ENCODE measurements at regions not wholly inside any gene's neighbourhood (a gene's known extent, or its start where the extent isn't known, plus 50 kb on each side); places are given as distances from the start of the nearest gene placed in this dataset.

DNA sequence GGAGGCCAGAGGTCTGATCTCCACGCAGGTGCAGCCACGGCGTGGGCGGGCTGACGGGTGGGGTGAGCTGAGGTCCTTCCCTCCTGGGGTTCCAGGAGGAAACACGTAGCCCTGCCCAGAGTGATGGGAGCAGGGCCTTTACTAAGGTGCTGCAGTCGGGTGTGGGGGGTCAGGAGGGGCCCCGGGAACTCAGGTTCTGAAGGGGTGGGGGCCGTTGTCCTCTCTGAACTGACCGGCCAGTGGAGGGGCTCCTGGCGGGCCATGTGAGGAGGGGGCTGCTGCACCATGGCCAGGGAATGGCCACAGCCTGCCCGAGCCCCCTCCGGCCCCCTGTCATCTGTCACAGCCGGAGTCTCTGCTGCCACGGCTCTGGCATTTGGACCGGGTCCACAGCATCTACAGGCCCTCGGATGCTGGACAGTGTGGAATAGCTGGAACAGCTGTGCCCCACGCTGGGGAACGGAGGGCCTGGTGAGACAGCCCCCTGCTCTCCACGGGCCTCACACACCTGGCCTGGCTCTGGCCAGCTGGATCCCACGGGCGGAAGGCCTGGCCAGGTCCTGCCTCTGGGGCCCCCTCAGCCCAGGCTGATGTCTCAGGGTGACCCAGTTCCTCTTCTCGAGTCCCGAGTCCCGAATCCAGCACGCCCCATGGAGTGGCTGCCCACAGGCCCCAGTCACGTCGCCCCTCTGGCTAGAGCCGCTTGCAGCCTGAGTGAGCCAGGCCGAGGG is 145.6 kb upstream of the GPC1 start:
- intact Hi-C loops (cut with DNase I), result loop anchor here in 1 of 2 donors (5.0 kb wide), 1 partner anchor 653 kb away; no protein-coding TSS in a partner anchor
- no peak for DNase-seq (ENCODE audit: low spot score)

DNA sequence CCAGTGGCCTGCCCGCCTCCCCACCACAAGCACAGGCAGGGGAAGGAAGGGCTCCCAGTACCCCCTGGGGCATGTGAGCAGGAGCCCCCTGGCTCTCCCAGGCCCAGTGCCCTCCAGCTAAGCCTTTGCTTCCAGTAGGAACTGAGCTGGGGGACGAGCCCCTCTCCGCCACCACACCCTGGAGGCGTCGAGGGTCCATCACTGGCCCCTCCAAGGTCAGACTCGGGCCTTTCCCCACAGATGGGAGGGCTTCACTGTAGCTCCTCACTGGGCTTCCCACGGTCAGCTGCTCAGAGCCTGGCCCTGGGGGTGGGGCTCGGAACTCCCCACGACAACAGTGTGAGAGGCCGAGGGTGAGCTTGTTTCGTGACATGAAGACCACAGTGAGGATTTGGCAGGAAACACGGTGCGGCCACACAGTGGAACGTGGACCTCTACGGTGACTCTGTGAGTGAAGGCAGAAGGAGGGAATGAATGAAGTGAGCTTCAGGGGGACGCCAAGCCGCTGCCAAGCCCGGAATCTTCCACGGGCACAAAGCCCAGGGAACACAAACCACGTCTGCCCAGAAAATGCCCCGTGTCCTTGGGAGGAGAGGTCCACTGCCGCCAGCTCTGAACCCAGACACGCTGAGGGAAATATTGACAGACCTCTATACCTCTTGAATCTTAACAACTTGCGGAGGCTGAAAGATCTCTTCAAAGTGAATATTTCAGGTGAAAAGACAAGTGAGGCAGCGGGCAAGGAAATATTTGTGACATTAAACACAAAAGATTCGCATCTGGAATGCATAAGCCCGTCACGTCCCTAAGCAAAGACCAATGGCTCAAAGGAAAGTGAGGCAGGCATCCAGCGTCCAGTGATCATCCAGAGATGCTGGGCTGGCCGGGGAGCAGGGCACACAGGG is 144.8 kb upstream of the GPC1 start:
- intact Hi-C loops (cut with DNase I), result no loop called here
- no peak for DNase-seq (ENCODE audit: low spot score)

DNA sequence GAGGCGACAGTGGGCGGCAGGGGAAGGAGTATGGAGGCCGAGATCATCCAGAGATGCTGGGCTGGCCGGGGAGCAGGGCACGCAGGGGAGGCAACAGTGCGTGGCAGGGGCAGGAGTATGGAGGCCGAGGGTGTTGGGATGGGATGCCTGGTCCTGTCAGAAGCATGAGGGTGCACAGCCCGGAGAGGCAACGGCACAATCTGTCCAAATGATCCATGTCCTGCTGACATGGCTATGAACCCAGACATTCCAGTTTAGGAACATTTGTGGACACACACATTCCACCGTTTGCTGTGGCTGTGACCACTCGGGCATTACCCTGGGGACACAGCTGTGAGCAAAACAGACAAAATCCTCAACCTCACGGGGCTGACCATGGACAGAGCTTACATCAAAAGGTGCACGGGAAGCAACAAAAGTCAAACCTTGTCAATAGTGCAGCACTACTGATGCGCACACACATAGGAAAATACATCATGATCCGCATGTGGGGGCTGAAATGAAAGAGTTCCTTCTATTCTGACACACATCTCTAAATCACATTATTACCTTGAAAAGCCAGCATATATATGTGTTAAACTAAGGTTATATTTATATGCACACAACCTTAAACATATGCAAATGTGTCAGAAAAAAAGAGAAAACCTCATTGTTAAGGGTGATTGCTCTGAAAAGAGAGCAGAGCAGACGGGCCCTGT is 144.0 kb upstream of the GPC1 start:
- intact Hi-C loops (cut with DNase I), result no loop called here
- DNase-seq (ENCODE audit: low spot score), result no peak

DNA sequence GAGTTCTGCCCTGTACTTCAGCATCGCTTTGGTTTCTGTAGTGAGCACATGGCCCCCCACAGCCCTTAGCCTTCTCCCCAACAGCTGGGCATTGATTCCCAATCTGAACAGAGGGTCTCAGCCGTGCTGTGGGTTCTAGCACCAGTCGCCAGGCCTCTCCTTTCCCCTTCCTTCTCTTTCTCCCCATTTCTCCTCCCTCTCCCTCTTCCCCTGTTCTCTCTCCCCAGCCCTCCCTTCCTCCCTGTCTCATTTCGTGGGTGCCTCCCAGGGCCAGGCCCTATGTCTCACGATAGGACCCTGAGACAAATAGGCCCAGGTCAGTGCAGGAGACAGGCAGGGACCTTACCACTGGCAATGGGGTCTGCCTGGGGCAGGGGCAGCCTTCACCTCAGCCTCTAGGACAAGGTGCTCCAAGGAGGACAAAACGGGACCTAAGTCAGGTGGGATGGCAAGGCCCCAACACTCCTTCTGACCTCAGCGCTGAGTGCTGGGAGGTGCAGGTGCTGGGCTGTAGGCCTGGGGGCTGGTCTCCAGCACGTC is 143.4 kb upstream of the GPC1 start:
- intact Hi-C loops (cut with DNase I), result no loop called here
- no peak for DNase-seq (ENCODE audit: low spot score)

DNA sequence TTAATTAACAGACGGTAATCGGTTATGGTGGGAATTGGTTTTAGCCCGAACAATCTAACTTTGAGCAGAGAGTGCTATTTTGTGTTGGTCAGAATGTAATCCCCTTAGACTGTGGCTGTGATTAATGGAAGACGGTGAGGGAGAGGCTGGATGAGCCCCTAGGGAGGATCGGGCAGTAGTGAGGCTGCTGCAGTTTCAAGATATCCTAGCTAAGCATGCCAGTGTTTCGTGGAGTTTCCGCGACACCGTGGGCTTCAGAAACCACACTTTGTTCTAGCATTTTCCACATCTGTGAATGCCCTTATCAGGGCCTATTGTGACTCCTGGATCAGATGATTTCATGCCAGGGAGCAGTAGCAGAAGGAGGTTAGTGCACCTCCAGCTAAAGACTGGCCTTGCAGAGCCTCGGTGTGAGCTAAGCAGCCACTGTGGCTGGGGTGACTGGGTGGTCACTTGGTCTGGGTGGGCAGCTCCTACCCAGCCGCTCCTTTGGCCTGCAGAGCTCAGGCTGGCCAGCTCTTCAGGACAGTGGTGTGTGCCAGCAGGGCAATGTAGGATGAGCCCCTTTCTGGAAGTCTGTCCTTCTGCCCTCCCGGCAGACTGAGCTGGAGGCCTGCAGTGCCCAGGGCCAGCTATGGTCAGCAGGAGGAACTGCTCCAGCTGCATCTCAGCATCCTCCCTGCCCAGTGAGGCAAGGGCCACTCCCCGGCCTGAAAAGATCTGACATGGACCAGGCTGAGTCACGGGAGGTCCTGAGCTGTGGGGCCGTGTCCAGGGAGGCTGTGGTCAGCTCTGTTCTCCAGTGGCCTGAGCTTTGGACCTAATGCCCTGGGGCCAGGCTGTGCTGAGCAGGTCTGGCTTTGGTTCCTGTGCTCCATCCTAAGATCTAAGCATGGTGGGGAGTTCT is 142.6 kb upstream of the GPC1 start:
- DNase-seq (ENCODE audit: low spot score), result no peak
- intact Hi-C loops (cut with DNase I), result no loop called here

DNA sequence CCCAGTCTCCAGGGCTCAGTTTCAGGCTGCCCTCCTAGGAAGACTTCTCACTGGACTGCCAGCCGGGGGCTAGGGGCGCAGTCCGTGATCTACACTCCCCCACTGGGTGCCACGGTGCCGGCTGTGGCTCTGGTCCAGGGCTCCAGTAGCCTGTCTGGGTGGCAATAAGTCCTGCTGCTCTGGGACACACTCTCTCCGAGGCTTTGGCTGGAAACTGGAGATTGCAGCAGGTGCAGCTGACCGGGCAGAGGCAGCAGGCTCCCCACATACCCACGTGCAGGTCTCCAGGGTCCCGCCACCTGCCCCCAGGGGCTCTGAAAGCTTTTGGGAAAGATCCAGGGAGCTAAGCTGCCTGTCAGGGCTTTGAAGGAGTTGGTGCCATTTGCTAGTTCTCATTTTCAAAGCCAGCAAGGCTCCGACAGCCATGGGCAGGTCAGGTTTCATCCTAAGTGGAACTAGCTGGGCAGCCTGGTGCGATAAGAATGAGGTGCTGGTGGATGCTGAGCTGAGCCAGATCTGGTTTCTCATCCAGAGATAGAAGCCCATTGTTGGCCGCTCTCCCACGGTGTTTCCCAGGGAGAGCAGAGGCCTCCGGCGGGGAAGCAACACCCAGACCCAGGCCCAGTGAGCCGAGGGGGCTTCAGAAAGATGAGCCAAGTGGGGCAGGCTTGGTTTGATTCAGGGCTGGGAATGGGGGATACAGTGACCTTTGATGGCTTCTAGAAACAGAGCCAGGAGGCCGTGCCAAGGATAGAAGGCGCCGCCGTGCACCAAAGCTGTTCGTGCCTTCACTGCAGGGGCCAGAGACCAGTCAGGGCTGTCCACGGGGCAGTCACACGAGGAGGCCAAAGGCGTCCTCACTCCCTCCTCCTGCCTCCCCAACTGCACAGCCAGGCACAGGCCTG is 141.7 kb upstream of the GPC1 start:
- intact Hi-C loops (cut with DNase I), result no loop called here
- DNase-seq (ENCODE audit: low spot score), result no peak

DNA sequence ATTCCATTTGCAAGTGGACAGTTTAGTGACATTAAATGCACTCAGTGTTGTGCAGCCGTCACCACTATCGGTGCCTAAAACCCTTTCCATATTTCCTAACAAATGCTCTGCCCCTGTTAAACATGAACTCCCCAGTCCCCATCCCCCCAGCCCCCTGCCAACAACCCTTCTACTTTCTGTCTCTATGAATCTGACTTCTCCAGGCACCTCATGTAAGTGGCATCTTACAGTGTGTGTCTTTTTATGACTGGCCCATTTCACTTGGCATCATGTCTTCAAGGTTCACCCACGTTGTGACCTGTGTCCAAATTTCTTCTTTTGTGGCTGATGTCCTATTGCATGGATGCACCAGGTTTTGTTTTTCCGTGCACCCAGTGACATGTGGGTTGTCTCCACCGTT is 140.9 kb upstream of the GPC1 start:
- no peak for DNase-seq (ENCODE audit: low spot score)
- intact Hi-C loops (cut with DNase I), result no loop called here

DNA sequence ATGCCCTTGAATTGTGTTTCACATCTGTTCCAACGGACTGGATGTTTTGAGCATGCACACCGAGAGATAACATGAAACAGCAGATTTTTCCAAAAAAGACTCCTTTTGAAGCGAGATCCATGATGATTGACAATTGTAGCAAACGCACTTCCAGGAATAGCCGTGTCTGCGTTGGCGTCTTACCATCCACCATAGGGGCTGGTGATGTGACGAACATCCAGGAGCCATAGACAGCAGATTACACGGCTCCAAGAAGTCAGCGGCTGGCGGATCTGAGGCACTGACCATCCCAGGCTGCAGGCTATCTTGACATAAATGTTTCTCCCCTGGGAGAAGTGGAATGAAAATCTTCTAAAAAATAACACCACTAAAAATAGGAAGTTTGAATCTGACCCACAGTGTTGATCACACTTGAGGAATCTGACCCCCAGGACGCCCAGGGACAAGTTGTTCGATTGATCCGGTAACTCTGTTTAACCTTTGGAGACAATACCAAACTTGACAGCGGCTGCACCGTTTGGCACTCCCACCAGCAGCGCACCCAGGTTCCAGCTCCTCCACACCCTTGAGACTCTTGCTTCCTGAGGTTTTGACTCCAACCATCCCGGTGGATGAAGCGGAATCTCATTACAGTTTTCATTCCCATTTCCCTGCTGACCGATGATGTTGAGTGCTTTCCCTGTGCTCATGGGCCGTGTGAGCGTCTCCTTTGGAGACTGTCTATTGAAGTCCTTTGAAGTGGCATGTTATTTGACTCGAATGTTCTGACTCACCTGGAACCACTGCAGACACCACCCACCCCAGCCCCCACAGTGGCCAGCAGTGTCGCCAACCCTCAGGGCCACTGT is 140.0 kb upstream of the GPC1 start:
- no peak for DNase-seq (ENCODE audit: low spot score)
- intact Hi-C loops (cut with DNase I), result no loop called here

DNA sequence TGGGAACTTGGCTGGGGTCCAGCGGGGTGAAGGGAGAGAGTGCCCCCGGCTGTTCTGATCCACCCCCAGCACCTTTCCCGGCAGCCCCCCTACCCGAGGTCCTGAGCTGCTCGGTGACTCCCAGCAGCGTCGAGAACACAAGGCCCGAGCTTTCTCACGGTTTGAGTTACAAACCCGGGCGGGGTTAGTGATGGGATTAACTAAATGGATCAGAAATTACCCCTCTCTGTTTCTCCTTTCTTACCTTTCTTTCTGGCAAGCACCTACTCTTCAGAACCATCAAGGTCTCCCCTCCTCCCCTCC is 139.4 kb upstream of the GPC1 start:
- DNase-seq (ENCODE audit: low spot score), result no peak
- intact Hi-C loops (cut with DNase I), result no loop called here

DNA sequence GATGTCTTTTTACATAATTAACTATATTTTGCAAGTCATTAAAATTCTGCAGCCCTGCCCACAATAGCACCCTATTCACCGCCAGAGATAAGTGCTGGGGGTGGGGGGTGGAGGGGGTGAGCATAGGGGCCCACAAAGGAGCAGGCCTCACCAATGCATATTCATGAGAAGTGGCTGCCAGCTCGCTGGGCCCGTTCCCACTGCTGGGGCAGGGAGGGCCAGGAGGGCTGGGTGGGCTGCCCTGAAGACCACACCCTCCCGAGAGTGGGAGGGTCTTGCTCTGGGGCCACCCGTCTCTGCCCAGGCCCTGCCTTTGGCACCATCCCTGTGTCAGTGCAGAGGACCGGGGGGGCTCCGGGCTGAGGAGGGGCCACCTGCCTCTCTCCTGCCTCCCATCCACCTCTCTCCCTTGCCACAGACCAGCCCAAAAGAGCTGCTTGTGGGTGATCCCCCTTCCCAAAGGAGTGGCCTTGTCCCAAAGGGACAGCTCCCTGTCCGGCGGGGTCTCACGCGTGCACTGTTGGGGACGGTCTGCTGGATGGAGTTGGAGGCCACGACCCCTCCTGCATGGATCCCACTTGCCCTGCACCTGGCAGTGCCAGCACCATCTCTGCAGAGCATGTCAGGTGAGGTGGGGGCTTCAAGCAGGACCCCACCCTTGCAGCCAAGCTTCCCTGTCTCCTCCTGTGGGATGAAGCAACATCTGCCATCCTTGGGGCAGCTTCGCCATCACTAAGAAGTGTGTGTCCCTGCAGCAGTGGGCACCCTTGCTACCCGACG is 138.8 kb upstream of the GPC1 start:
- no peak for DNase-seq (ENCODE audit: low spot score)
- intact Hi-C loops (cut with DNase I), result no loop called here

DNA sequence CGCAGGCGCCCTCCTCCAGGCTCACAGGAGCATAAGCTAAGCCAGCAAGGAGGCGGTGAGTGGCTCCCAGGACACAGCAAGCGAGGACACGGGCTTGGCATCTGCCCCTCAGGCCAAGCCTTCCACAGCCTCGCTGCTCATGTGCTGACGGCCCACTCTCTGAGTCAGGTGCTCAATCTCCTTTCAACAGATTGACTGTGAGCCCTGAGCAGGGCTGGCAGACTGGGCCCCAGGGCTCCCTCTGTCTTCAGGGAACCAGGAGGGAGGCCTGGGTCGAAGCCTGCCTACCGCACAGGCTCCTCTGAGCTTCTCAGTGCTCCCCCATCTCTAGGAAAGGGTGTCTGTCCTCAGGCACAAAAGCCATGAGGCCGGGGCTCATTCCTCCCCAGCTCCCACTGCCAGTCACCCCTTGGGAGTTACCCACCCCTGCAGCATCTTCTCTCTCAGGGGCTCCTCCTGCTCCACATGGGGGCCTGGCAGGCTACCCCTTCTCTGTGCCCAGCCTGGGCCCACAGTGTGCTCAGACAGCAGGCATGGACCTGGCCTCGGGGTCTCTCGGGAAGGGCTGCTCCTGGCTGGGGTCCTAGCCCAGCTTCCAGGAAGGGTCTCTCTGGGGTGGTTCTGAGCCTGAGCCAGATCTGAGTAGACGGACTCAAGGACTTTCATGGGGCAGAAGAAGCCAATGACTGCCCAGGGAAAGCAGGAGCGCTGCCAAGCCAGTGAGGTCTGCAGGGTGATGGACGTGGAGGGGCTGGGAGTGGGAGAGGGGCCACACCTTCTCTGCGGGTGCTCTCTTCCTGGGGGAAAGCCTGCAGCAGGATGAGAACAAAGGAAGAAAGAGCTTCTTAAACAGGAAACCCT is 138.0 kb upstream of the GPC1 start:
- no peak for DNase-seq (ENCODE audit: low spot score)
- intact Hi-C loops (cut with DNase I), result no loop called here

DNA sequence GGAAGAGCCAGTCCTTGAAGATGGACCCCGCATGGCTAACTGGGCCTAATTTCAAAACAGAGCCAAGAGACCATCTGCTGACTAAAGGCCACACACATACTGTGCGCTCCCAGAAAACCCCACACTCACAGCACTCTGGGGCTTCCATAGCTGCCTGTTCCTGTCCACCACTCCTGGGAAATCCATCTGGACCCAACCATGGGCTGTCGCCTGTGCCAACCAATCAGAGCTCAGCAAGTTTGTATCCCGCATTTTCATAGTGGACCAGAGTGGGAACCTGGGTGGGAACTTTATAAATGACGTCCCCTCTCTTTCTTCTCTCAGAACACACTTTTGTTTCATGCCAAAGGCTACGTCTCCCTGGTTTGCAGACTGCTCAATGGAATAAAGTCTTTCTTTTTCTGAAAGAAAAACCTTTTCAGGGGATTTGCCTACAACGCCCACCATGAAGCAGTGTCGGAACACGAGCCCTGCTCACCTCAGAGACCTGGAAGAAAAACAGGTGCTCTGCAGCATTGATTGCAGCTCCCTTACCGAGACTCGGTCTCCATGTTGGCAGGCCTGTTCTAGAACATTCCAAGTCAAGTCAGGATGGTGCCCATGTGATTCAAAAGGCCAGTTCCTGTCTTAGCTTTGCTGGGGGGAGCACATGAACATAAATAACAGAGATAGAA is 137.2 kb upstream of the GPC1 start:
- no peak for DNase-seq (ENCODE audit: low spot score)
- intact Hi-C loops (cut with DNase I), result no loop called here

DNA sequence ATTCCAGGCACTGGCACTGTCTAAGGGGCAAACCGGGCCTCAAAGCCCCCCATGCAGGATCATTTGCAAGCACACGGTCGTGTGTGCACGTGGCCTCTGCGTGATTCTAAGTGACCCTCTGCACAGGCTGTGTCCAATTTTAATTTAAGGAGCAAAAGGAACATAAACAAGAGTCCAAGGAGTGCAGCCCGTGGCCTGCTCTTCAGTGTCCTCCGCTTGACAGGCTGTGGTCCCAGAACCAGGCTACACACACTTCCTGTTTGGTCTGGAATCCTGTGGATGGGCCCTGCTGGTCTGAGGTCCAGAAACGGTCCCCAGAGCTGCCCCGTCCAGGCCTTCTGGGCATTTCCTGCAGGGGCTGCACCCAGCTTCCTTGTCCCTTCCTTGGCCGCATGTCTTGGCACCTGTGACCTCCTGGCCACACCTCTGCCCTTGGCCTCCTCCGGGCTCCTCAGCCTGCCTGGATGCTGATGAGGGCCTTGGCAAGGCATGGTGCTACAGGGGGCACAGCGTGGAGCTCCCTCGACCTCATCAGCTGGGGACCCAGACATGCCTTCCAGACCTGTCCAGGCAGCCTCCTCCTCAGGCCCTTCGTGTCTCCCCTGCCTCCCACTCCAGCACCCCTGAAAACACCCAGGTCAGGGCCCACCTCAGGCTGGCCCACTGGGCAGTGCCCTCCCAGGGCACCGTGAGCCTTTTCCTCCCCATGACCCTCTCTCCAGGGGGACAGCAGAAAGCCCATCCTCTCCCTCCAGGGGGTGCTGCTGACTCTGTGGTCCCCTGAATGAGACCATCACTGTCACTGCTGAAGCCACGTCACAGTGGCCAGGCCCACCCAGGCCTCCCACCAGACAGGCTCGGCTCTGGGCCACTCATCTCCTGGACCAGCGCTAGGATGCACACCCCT is 136.4 kb upstream of the GPC1 start:
- intact Hi-C loops (cut with DNase I), result no loop called here
- no peak for DNase-seq (ENCODE audit: low spot score)

DNA sequence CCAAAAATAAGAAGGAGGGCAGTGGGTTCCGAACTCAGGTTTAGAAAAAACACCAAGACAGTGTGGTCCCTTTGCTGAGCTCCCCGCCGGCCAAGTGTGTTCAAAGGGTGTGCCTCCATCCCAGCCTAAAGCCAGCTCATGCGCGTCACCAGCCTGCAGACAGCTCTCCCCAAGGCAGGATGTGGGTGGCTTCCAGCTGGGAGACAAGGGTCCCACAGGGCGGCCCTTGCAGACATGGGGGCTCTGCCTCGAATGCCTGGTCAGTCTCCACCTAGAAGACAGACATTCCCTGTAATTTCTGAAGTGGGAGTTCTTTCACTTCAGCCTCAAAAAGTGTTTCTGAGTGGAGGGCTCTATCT is 135.8 kb upstream of the GPC1 start:
- intact Hi-C loops (cut with DNase I), result no loop called here
- DNase-seq (ENCODE audit: low spot score), result no peak
